CD14-positive monocyte (primary cell): ENCODE measurements at regions not wholly inside any gene's neighbourhood (a gene's known extent, or its start where the extent isn't known, plus 50 kb on each side); places are given as distances from the start of the nearest gene placed in this dataset.

ENCODE experiments used
- DNase-seq, 3 donors: peaks; one replicate each; pipeline ENCODE4 v3.0.0-alpha.2; 2011 to 2022
- H2AFZ ChIP-seq: 2 replicates; pipeline ENCODE4 v1.6.0; 2012; ENCODE audit warnings: mild to moderate bottlenecking, low read depth, low read length, inconsistent platforms; ENCODE audit not compliant: insufficient read depth, poor library complexity, severe bottlenecking
- H3K27ac ChIP-seq, 2 donors: 1 replicate in 1 of 2; 2 replicates in 1 of 2; pipeline ENCODE4 v1.5.1; 2012 to 2013; ENCODE audit warnings: low read length in 2 of 2, control low read depth in 1 of 2, inconsistent platforms in 1 of 2, low read depth in 1 of 2, mild to moderate bottlenecking in 1 of 2
- H3K27me3 ChIP-seq, 2 donors: one replicate each; pipeline versions ENCODE4 v1.6.0 to v1.6.1; 2011 to 2013; ENCODE audit warnings: low read length in 2 of 2; ENCODE audit not compliant: control insufficient read depth in 2 of 2, insufficient read depth in 2 of 2
- H3K36me3 ChIP-seq, 2 donors: replicated peaks in 1 of 2; 1 replicate in 1 of 2; 2 replicates in 1 of 2; pipeline versions ENCODE4 v1.5.1 to v1.6.1; 2012 to 2013; ENCODE audit warnings: low read length in 2 of 2, control low read depth in 1 of 2, inconsistent platforms in 1 of 2, mild to moderate bottlenecking in 1 of 2; ENCODE audit not compliant: insufficient read depth in 2 of 2, control insufficient read depth in 1 of 2
- H3K4me1 ChIP-seq, 2 donors: 1 replicate in 1 of 2; 2 replicates in 1 of 2; pipeline versions ENCODE4 v1.5.1 to v1.6.1; 2012 to 2013; ENCODE audit warnings: low read length in 2 of 2, control low read depth in 1 of 2, inconsistent platforms in 1 of 2, mild to moderate bottlenecking in 1 of 2, moderate library complexity in 1 of 2; ENCODE audit not compliant: insufficient read depth in 2 of 2, control insufficient read depth in 1 of 2
- H3K4me2 ChIP-seq: replicated peaks from 2 replicates; pipeline ENCODE3; 2012; ENCODE audit warnings: low read length, moderate library complexity, mild to moderate bottlenecking; ENCODE audit not compliant: poor library complexity, severe bottlenecking; ENCODE audit errors: extremely low read depth
- H3K4me3 ChIP-seq, 3 experiments: fragments of 200-600 bp in 1 of 3; sonication (generic) in 1 of 3; replicated peaks in 1 of 3; 1 replicate in 2 of 3; 2 replicates in 1 of 3; pipeline ENCODE4 v1.5.1; 2011 to 2013; ENCODE audit warnings: low read length in 3 of 3, mild to moderate bottlenecking in 3 of 3, control low read depth in 2 of 3, low read depth in 2 of 3, inconsistent platforms in 1 of 3, moderate library complexity in 1 of 3
- H3K79me2 ChIP-seq: 2 replicates; pipeline ENCODE4 v1.6.0; 2012; ENCODE audit warnings: mild to moderate bottlenecking, control low read depth, inconsistent platforms, low read length, moderate library complexity; ENCODE audit not compliant: insufficient read depth
- H3K9ac ChIP-seq: 2 replicates; pipeline ENCODE4 v1.6.0; 2017; ENCODE audit warnings: low read length, mild to moderate bottlenecking; ENCODE audit not compliant: insufficient read depth, poor library complexity, severe bottlenecking
- H3K9me3 ChIP-seq, 2 donors: replicated peaks in 1 of 2; 1 replicate in 1 of 2; 2 replicates in 1 of 2; pipeline versions ENCODE4 v1.5.1 to v1.6.1; 2012 to 2013; ENCODE audit warnings: low read length in 2 of 2, control low read depth in 1 of 2; ENCODE audit not compliant: control insufficient read depth in 1 of 2, insufficient read depth in 1 of 2
- H4K20me1 ChIP-seq: 2 replicates; pipeline ENCODE4 v1.6.0; 2012; ENCODE audit warnings: mild to moderate bottlenecking, low read length, control low read depth, moderate library complexity; ENCODE audit not compliant: insufficient read depth
- H3K27ac Mint-ChIP-seq, 7 donors: one replicate each; pipeline ENCODE4 v1.8.0; 2020; ENCODE audit warnings: mild to moderate bottlenecking in 7 of 7, mixed read lengths in 7 of 7, moderate library complexity in 6 of 7, inconsistent platforms in 2 of 7
- H3K27me3 Mint-ChIP-seq, 3 donors: one replicate each; pipeline ENCODE4 v1.8.0; 2021 to 2022; ENCODE audit warnings: low read depth in 3 of 3, mild to moderate bottlenecking in 3 of 3, mixed read lengths in 3 of 3, moderate library complexity in 3 of 3, inconsistent platforms in 1 of 3
- H3K36me3 Mint-ChIP-seq, 2 donors: one replicate each; pipeline ENCODE4 v1.8.0; 2020; ENCODE audit warnings: mixed read lengths in 2 of 2, inconsistent platforms in 1 of 2, mild to moderate bottlenecking in 1 of 2
- H3K4me1 Mint-ChIP-seq: one replicate; pipeline ENCODE4 v1.8.0; 2020; ENCODE audit warnings: mild to moderate bottlenecking, mixed read lengths
- H3K4me3 Mint-ChIP-seq, 2 donors: one replicate each; pipeline ENCODE4 v1.8.0; 2020; ENCODE audit warnings: mild to moderate bottlenecking in 2 of 2, mixed read lengths in 2 of 2, moderate library complexity in 1 of 2
- H3K9me3 Mint-ChIP-seq, 7 donors: one replicate each; pipeline ENCODE4 v1.8.0; 2020 to 2022; ENCODE audit warnings: mixed read lengths in 7 of 7, mild to moderate bottlenecking in 6 of 7, moderate library complexity in 6 of 7, inconsistent platforms in 2 of 7
- WGBS: methylation state at CpG from one replicate; pipeline ENCODE4 v1.1.5; 2013; ENCODE audit warnings: missing lambda C conversion rate; ENCODE audit not compliant: insufficient coverage; 5-methylcytosine and 5-hydroxymethylcytosine counted together
- intact Hi-C, 2 donors: fragments of 100-400 bp; cut with micrococcal nuclease; formaldehyde crosslinking; loops; one replicate each; pipeline versions ENCODE4 v1.15.0 to v1.15.1; 2023
- TF ChIP-seq, protein P1 (sequence below): fragments of 200-600 bp; IDR thresholded peaks from one replicate; pipeline ENCODE4 v1.8.0; 2022; ENCODE audit warnings: antibody characterized with exemption, mild to moderate bottlenecking

DNA sequence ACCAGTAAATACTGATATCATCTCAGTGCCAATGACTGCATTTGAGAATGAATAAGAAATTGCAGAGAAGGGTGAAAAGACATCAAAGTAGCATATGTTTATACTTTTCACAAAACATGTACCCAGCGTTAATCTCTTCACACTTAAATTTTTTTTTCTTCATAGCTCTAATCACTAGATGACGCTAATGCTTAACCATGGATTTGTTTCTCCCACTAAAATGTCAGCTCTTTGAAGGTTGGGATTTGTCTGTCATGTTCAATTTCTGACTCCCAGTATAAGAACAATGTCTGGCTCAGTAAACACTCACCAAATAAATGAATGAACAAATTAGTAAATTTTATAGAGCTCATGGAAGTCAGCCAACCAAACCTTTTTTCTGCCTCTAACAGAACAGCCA, 78.3 kb upstream of the LMCD1 start:
- H2AFZ ChIP-seq: no peak overlapping the region
- no peak overlapping the region for H3K27ac ChIP-seq
- H3K4me2 ChIP-seq: no peak overlapping the region
- no peak overlapping the region for H3K9ac ChIP-seq
- DNase-seq: no peak
- Mint-ChIP-seq H3K9me3 (peaks cover 0 to 5% (median 2%) of the 10 kb centered on the region in 7 donors), H3K4me1 (no peaks in the 10 kb centered on the region), H3K4me3 (no peak overlapping the region), H3K27ac (no peak overlapping the region), H3K36me3 (no peaks in the 10 kb centered on the region), H3K27me3 (peaks cover 0 to under 1% (median 0%) of the 10 kb centered on the region in 3 donors)
- no peaks in the 10 kb centered on the region for H3K36me3 ChIP-seq
- H3K9me3 ChIP-seq: peaks cover 0 to 6% of the 10 kb centered on the region in 2 donors
- TF ChIP-seq, protein P1, sequence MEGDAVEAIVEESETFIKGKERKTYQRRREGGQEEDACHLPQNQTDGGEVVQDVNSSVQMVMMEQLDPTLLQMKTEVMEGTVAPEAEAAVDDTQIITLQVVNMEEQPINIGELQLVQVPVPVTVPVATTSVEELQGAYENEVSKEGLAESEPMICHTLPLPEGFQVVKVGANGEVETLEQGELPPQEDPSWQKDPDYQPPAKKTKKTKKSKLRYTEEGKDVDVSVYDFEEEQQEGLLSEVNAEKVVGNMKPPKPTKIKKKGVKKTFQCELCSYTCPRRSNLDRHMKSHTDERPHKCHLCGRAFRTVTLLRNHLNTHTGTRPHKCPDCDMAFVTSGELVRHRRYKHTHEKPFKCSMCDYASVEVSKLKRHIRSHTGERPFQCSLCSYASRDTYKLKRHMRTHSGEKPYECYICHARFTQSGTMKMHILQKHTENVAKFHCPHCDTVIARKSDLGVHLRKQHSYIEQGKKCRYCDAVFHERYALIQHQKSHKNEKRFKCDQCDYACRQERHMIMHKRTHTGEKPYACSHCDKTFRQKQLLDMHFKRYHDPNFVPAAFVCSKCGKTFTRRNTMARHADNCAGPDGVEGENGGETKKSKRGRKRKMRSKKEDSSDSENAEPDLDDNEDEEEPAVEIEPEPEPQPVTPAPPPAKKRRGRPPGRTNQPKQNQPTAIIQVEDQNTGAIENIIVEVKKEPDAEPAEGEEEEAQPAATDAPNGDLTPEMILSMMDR: no peak
- H3K27me3 ChIP-seq: no peaks in the 10 kb centered on the region
- no peak overlapping the region for H3K4me3 ChIP-seq
- H3K79me2 ChIP-seq: no peaks in the 10 kb centered on the region
- H3K4me1 ChIP-seq: no peaks in the 10 kb centered on the region
- intact Hi-C loops: no loop called here
- no peaks in the 10 kb centered on the region for H4K20me1 ChIP-seq
- no CpG with 5 or more reads among the region's 2 CpGs for WGBS

- Histone ChIP-seq H3K27me3 (no peaks in the 10 kb centered on the region), H3K4me1 (no peaks in the 10 kb centered on the region), H3K9me3 (peaks cover 0 to 6% of the 10 kb centered on the region in 2 donors), H3K79me2 (no peaks in the 10 kb centered on the region), H3K9ac (no peak overlapping the region), H3K27ac (no peak overlapping the region), H3K36me3 (no peaks in the 10 kb centered on the region), H4K20me1 (no peaks in the 10 kb centered on the region), H3K4me3 (no peak overlapping the region), H3K4me2 (no peak overlapping the region), H2AFZ (no peak overlapping the region)
- no peak for DNase-seq
- no peaks in the 10 kb centered on the region for H3K4me1 Mint-ChIP-seq
- WGBS: 95% methylated on average over 2 of the region's 3 CpGs
- peaks cover 0 to 4% (median 2%) of the 10 kb centered on the region in 3 donors for H3K27me3 Mint-ChIP-seq
- H3K4me3 Mint-ChIP-seq: no peak overlapping the region
- H3K36me3 Mint-ChIP-seq: no peaks in the 10 kb centered on the region
- H3K9me3 Mint-ChIP-seq: peaks cover 0 to 5% (median 2%) of the 10 kb centered on the region in 7 donors
- TF ChIP-seq, protein P1: no peak
- H3K27ac Mint-ChIP-seq: no peak overlapping the region
- intact Hi-C loops: no loop called here
Observed at GRCh38 chr3:8424281-8424680, 77.3 kb upstream of the LMCD1 start.
